ENCODE measurements at regions not wholly inside any gene's neighbourhood (a gene's known extent, or its start where the extent isn't known, plus 50 kb on each side); places are given as distances from the start of the nearest gene placed in this dataset.

GRCh38 chr18:44592639-44593038 lies 88.0 kb upstream of the SETBP1 start:
- Mint-ChIP-seq H3K9me3 (no peaks in the 10 kb centered on the region), H3K27ac (no peak overlapping the region), H3K4me3 (no peak overlapping the region), H3K36me3 (ENCODE audit: low read depth) (no peaks in the 10 kb centered on the region), H3K27me3 (ENCODE audit: insufficient read depth) (no peaks in the 10 kb centered on the region), H3K4me1 (peaks cover 10% of the 10 kb centered on the region)
- H3K9ac ChIP-seq (ENCODE audit: extremely low read depth, low read length, poor library complexity, severe bottlenecking), result no peak overlapping the region
- TF ChIP-seq, protein P1, sequence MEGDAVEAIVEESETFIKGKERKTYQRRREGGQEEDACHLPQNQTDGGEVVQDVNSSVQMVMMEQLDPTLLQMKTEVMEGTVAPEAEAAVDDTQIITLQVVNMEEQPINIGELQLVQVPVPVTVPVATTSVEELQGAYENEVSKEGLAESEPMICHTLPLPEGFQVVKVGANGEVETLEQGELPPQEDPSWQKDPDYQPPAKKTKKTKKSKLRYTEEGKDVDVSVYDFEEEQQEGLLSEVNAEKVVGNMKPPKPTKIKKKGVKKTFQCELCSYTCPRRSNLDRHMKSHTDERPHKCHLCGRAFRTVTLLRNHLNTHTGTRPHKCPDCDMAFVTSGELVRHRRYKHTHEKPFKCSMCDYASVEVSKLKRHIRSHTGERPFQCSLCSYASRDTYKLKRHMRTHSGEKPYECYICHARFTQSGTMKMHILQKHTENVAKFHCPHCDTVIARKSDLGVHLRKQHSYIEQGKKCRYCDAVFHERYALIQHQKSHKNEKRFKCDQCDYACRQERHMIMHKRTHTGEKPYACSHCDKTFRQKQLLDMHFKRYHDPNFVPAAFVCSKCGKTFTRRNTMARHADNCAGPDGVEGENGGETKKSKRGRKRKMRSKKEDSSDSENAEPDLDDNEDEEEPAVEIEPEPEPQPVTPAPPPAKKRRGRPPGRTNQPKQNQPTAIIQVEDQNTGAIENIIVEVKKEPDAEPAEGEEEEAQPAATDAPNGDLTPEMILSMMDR (conservative IDR thresholded peaks at IDR 0.05), result no peak
- WGBS, 2 experiments (ENCODE audit: insufficient coverage in 1 of 2, insufficient read length in 1 of 2), result 78 to 92% methylated on average over 1 to 2 of the region's 2 CpGs
- H3K4me3 ChIP-seq (ENCODE audit: low read length), result no peak overlapping the region
- no peaks in the 10 kb centered on the region for H3K36me3 ChIP-seq (ENCODE audit: control insufficient read depth, insufficient read depth, low read length)
- no peaks in the 10 kb centered on the region for H3K27me3 ChIP-seq (ENCODE audit: control insufficient read depth, insufficient read depth, low read length, poor library complexity, severe bottlenecking)
- H3K4me1 ChIP-seq (ENCODE audit: control insufficient read depth, insufficient read depth, low read length), result no peaks in the 10 kb centered on the region
- no peak overlapping the region for H3K27ac ChIP-seq (ENCODE audit: low read depth, low read length)
- H3K9me3 ChIP-seq (ENCODE audit: control insufficient read depth, low read length), result no peaks in the 10 kb centered on the region
- DNase-seq, result no peak

DNA sequence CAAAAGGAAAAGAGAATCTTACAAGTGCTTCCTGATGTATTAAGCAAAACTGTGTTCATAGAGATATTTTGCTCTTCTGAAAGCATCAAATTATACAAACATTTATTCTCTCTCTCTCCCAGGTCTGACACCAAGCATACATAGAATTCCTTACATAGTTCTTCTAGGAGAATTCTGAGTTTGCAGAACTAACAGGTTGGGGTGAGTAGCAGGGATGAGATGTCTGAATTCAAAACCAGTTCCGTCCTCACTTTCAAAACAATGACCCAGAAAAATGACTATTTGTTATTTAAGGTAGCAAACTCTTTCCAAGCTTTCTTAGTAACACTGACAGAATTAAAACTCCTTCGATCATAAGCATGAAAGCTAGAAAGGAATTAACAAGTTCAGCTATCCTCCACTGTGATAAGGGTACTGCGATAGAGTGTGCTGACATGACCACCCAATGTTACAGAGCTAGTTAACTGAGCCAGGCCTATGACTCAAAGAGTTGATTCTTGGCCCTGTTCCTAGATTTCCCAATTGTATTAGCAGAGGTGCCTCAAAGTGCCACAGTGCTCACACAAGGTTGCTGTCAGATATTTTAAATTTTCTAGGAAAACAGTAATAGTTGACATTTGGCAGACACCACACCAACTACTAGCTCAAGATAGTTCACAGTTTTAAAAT lies 85.8 kb upstream of the SETBP1 start:
- Histone ChIP-seq H3K4me1 (ENCODE audit: control insufficient read depth, insufficient read depth, low read length) (no peaks in the 10 kb centered on the region), H3K27ac (ENCODE audit: low read depth, low read length) (no peak overlapping the region), H3K9me3 (ENCODE audit: control insufficient read depth, low read length) (no peaks in the 10 kb centered on the region), H3K9ac (ENCODE audit: extremely low read depth, low read length, poor library complexity, severe bottlenecking) (no peak overlapping the region), H3K4me3 (ENCODE audit: low read length) (no peak overlapping the region), H3K27me3 (ENCODE audit: control insufficient read depth, insufficient read depth, low read length, poor library complexity, severe bottlenecking) (no peaks in the 10 kb centered on the region), H3K36me3 (ENCODE audit: control insufficient read depth, insufficient read depth, low read length) (no peaks in the 10 kb centered on the region)
- H3K27ac Mint-ChIP-seq, result no peak overlapping the region
- 95 to 100% methylated on average over 2 of the region's 3 CpGs for WGBS, 2 experiments (ENCODE audit: insufficient coverage in 1 of 2, insufficient read length in 1 of 2)
- DNase-seq, result no peak
- no peaks in the 10 kb centered on the region for H3K27me3 Mint-ChIP-seq (ENCODE audit: insufficient read depth)
- TF ChIP-seq, protein P1 (conservative IDR thresholded peaks at IDR 0.05), result no peak
- peaks cover 10% of the 10 kb centered on the region for H3K4me1 Mint-ChIP-seq
- H3K36me3 Mint-ChIP-seq (ENCODE audit: low read depth), result no peaks in the 10 kb centered on the region
- no peak overlapping the region for H3K4me3 Mint-ChIP-seq
- H3K9me3 Mint-ChIP-seq, result no peaks in the 10 kb centered on the region

DNA sequence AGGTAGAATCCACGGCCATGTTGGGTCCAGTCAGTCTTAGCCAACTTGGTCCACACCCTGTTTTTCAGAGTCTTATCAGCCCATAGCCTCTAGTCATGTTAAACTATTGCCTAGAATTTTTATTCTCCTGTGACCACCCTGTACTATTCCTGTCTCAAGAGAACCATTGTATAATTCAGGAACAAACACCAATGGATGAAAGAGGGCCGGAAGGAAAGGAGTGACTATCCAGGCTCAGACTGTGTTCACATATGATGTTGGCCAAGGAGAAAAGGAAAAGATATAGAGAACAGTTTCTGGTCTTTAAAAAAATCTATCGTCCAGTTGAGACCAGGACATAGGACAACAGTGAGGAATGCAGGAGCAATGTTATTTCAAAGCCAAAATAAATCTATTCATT lies 82.9 kb upstream of the SETBP1 start:
- H3K4me1 Mint-ChIP-seq, result peaks cover 6% of the 10 kb centered on the region
- H3K27ac Mint-ChIP-seq, result no peak overlapping the region
- 90 to 96% methylated on average over 3 of the region's 3 CpGs for WGBS, 2 experiments (ENCODE audit: insufficient coverage in 1 of 2, insufficient read length in 1 of 2)

More for the DNA sequence above, 82.9 kb upstream of the SETBP1 start:
- H3K27me3 ChIP-seq (ENCODE audit: control insufficient read depth, insufficient read depth, low read length, poor library complexity, severe bottlenecking), result no peaks in the 10 kb centered on the region
- H3K4me3 ChIP-seq (ENCODE audit: low read length), result no peak overlapping the region
- TF ChIP-seq, protein P1 (conservative IDR thresholded peaks at IDR 0.05), result no peak
- H3K4me3 Mint-ChIP-seq, result no peak overlapping the region
- no peaks in the 10 kb centered on the region for H3K27me3 Mint-ChIP-seq (ENCODE audit: insufficient read depth)
- H3K9ac ChIP-seq (ENCODE audit: extremely low read depth, low read length, poor library complexity, severe bottlenecking), result no peak overlapping the region
- H3K27ac ChIP-seq (ENCODE audit: low read depth, low read length), result no peak overlapping the region
- no peaks in the 10 kb centered on the region for H3K4me1 ChIP-seq (ENCODE audit: control insufficient read depth, insufficient read depth, low read length)
- no peaks in the 10 kb centered on the region for H3K36me3 Mint-ChIP-seq (ENCODE audit: low read depth)
- DNase-seq, result no peak
- H3K9me3 ChIP-seq (ENCODE audit: control insufficient read depth, low read length), result no peaks in the 10 kb centered on the region
- no peaks in the 10 kb centered on the region for H3K36me3 ChIP-seq (ENCODE audit: control insufficient read depth, insufficient read depth, low read length)
- no peaks in the 10 kb centered on the region for H3K9me3 Mint-ChIP-seq

Measured in endodermal cell (in vitro differentiated cells).